Breast epithelium (tissue), 4 donors: ENCODE measurements at regions not wholly inside any gene's neighbourhood (a gene's known extent, or its start where the extent isn't known, plus 50 kb on each side); places are given as distances from the start of the nearest gene placed in this dataset.
"Not testable (repeated sequence)": the region's sequence is repeated elsewhere in the genome, so short reads cannot be mapped to it uniquely, and the experiment has no call there.

Experiments used
- DNase-seq, 2 donors: peaks; one replicate each; pipeline ENCODE4 v3.0.0-alpha.2; 2019; ENCODE audit warnings: low spot score in 2 of 2
- H3K27ac ChIP-seq, 2 donors: fragments of 200-600 bp; sonication (generic) in 1 of 2; one replicate each; pipeline ENCODE4 v1.5.1; 2016 to 2019; ENCODE audit warnings: mild to moderate bottlenecking in 1 of 2
- H3K27me3 ChIP-seq, 2 donors: fragments of 200-600 bp; sonication (generic) in 1 of 2; one replicate each; pipeline versions ENCODE4 v1.5.1 to v1.6.0; 2017 to 2019; ENCODE audit warnings: control low read depth in 1 of 2, mild to moderate bottlenecking in 1 of 2
- H3K36me3 ChIP-seq: fragments of 200-600 bp; one replicate; pipeline ENCODE4 v1.5.1; 2019
- H3K4me1 ChIP-seq, 2 donors: fragments of 200-600 bp; sonication (generic); one replicate each; pipeline ENCODE4 v1.5.1; 2016 to 2019; ENCODE audit warnings: control low read depth in 1 of 2
- H3K4me3 ChIP-seq, 3 donors: fragments of 200-600 bp; sonication (generic); 1 replicate in 2 of 3; 2 replicates in 1 of 3; pipeline ENCODE4 v1.5.1; 2016 to 2019; ENCODE audit warnings: mild to moderate bottlenecking in 3 of 3, moderate library complexity in 2 of 3
- H3K9me3 ChIP-seq, 2 donors: fragments of 200-600 bp; sonication (generic) in 1 of 2; one replicate each; pipeline ENCODE4 v1.5.1; 2016 to 2019; ENCODE audit warnings: control low read depth in 1 of 2
- POLR2A ChIP-seq: fragments of 450-650 bp; IDR thresholded peaks from one replicate; pipeline ENCODE4 v1.6.1; 2016; ENCODE audit warnings: antibody characterized with exemption, mild to moderate bottlenecking, moderate library complexity
- POLR2AphosphoS5 ChIP-seq, 3 donors: sonication (generic); formaldehyde crosslinking; IDR thresholded peaks; one replicate each; pipeline ENCODE4 v1.6.1; 2017; ENCODE audit warnings: antibody characterized with exemption in 3 of 3
- intact Hi-C: fragments of 100-400 bp; cut with DNase I; formaldehyde crosslinking; loops from one replicate; pipeline ENCODE4 v1.15.1; 2023; ENCODE audit warnings: low total_unique reads
- TF ChIP-seq, protein P1 (sequence below), 3 donors: fragments of 450-650 bp; IDR thresholded peaks; one replicate each; pipeline ENCODE4 v1.5.1; 2016 to 2017; ENCODE audit warnings: antibody characterized with exemption in 3 of 3, mild to moderate bottlenecking in 3 of 3, moderate library complexity in 3 of 3

DNA sequence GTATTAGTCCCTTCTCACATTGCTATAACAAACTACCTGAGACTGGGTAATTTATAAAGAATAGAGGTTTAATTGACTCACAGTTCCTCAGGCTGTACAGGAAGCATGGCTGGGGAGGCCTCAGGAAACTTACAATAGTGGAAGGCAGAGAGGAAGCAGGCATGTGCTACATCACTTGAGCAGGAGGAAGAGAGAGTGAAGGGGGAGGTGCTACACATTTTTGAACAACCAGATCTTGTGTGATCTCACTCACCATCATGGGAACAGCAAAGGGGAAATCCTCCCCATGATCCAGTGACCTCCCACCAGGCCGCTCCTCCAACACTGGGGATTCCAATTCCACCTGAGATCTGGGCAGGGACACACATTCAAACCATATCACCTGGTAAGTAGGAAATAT, 630.6 kb downstream of the QKI start:
- intact Hi-C loops = no loop called here
- H3K27me3 ChIP-seq = no peaks in the 10 kb centered on the region
- TF ChIP-seq, protein P1, sequence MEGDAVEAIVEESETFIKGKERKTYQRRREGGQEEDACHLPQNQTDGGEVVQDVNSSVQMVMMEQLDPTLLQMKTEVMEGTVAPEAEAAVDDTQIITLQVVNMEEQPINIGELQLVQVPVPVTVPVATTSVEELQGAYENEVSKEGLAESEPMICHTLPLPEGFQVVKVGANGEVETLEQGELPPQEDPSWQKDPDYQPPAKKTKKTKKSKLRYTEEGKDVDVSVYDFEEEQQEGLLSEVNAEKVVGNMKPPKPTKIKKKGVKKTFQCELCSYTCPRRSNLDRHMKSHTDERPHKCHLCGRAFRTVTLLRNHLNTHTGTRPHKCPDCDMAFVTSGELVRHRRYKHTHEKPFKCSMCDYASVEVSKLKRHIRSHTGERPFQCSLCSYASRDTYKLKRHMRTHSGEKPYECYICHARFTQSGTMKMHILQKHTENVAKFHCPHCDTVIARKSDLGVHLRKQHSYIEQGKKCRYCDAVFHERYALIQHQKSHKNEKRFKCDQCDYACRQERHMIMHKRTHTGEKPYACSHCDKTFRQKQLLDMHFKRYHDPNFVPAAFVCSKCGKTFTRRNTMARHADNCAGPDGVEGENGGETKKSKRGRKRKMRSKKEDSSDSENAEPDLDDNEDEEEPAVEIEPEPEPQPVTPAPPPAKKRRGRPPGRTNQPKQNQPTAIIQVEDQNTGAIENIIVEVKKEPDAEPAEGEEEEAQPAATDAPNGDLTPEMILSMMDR (IDR thresholded peaks at IDR 0.05) = no peak
- TF ChIP-seq POLR2AphosphoS5 (IDR thresholded peaks at IDR 0.05) (no peak), POLR2A (no peak)

GRCh38 chr6:164043656-164044055, 629.1 kb downstream of the QKI start:
- H3K9me3 ChIP-seq, H3K27me3 ChIP-seq, H3K4me3 ChIP-seq, DNase-seq, H3K4me1 ChIP-seq, H3K27ac ChIP-seq, intact Hi-C loops, H3K36me3 ChIP-seq: not testable (repeated sequence)

More for the DNA sequence above, 630.6 kb downstream of the QKI start:
- Histone ChIP-seq H3K4me1 (no peaks in the 10 kb centered on the region), H3K36me3 (no peaks in the 10 kb centered on the region), H3K4me3 (no peak overlapping the region), H3K9me3 (no peaks in the 10 kb centered on the region), H3K27ac (no peak overlapping the region)
- DNase-seq = no peak

- no peaks in the 10 kb centered on the region for H3K4me1 ChIP-seq
- H3K4me3 ChIP-seq = no peak overlapping the region
- no peak for DNase-seq
- no peaks in the 10 kb centered on the region for H3K27me3 ChIP-seq
- no peaks in the 10 kb centered on the region for H3K9me3 ChIP-seq
- no peak overlapping the region for H3K27ac ChIP-seq
- TF ChIP-seq POLR2AphosphoS5 (IDR thresholded peaks at IDR 0.05) (no peak), POLR2A (no peak)
- TF ChIP-seq, protein P1 (IDR thresholded peaks at IDR 0.05) = no peak
- no peaks in the 10 kb centered on the region for H3K36me3 ChIP-seq
- intact Hi-C loops = no loop called here
Measured at GRCh38 chr6:164042212-164042611, 627.7 kb downstream of the QKI start.

GRCh38 chr6:164040994-164041393, 626.5 kb downstream of the QKI start:
- no peak for DNase-seq
- H3K27me3 ChIP-seq = no peaks in the 10 kb centered on the region
- no peak overlapping the region for H3K4me3 ChIP-seq
- no peaks in the 10 kb centered on the region for H3K4me1 ChIP-seq
- no peaks in the 10 kb centered on the region for H3K9me3 ChIP-seq
- no peak overlapping the region for H3K27ac ChIP-seq
- intact Hi-C loops = no loop called here
- no peaks in the 10 kb centered on the region for H3K36me3 ChIP-seq
- TF ChIP-seq POLR2A (no peak), POLR2AphosphoS5 (IDR thresholded peaks at IDR 0.05) (no peak)
- TF ChIP-seq, protein P1 (IDR thresholded peaks at IDR 0.05) = no peak

DNA sequence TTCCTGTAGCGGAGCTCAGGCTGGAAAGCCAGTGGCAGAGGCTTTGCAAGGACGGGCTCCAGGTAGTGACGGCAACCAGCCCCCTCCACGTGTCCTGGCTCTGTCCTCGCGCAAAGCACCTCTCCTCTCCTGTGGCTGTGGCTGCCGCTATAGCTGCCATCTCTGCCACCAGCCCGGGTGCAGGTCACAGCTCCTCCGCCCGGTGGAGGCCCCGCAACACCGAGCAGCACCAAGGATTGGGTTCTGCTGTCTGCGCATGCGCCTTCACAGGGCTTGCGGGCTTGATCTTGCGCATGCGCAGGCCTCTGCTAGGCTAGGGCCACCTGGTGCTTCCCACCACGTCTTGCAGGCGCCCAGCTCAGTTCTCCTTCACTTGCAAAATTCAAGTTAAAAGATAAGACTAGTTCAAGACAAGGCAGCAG, 625.4 kb downstream of the QKI start:
- Histone ChIP-seq H3K36me3 (no peaks in the 10 kb centered on the region), H3K4me1 (no peaks in the 10 kb centered on the region), H3K9me3 (no peaks in the 10 kb centered on the region), H3K27ac (no peak overlapping the region), H3K27me3 (no peaks in the 10 kb centered on the region), H3K4me3 (peak overlapping the region in 2 of 3 donors; percentile 7 to 12)
- intact Hi-C loops = no loop called here
- DNase-seq = no peak
- no peak for TF ChIP-seq POLR2A
- no peak for TF ChIP-seq POLR2AphosphoS5 (IDR thresholded peaks at IDR 0.05)
- TF ChIP-seq, protein P1 (IDR thresholded peaks at IDR 0.05) = no peak
